Sigmoid colon (tissue), 6 donors: ENCODE measurements at regions not wholly inside any gene's neighbourhood (a gene's known extent, or its start where the extent isn't known, plus 50 kb on each side); places are given as distances from the start of the nearest gene placed in this dataset.

Experiments used
- DNase-seq: peaks from one replicate; pipeline ENCODE4 v3.0.0-alpha.2; 2019
- H3K27ac ChIP-seq, 4 donors: fragments of 200-600 bp; sonication (generic); one replicate each; pipeline ENCODE4 v1.5.1; 2016 to 2019; ENCODE audit warnings: mild to moderate bottlenecking in 1 of 4
- H3K27me3 ChIP-seq, 3 donors: fragments of 200-600 bp; sonication (generic); one replicate each; pipeline ENCODE4 v1.5.1; 2019; ENCODE audit warnings: mild to moderate bottlenecking in 1 of 3
- H3K36me3 ChIP-seq, 4 donors: fragments of 200-600 bp; sonication (generic); one replicate each; pipeline ENCODE4 v1.5.1; 2016 to 2019
- H3K4me1 ChIP-seq, 4 donors: fragments of 200-600 bp; sonication (generic); one replicate each; pipeline ENCODE4 v1.5.1; 2017 to 2019
- H3K4me3 ChIP-seq, 4 donors: fragments of 200-600 bp; sonication (generic); one replicate each; pipeline ENCODE4 v1.5.1; 2017 to 2019; ENCODE audit warnings: mild to moderate bottlenecking in 2 of 4, moderate library complexity in 1 of 4
- H3K9me3 ChIP-seq, 4 donors: fragments of 200-600 bp in 3 of 4; sonication (generic) in 3 of 4; one replicate each; pipeline versions ENCODE4 v1.5.1 to v1.6.1; 2013 to 2019
- CTCF ChIP-seq, 4 experiments: fragments of 450-650 bp in 3 of 4; fragments of 200-600 bp in 1 of 4; IDR thresholded peaks; one replicate each; pipeline ENCODE4 v1.5.1; 2016 to 2019; ENCODE audit warnings: antibody characterized with exemption in 4 of 4, mild to moderate bottlenecking in 3 of 4, moderate library complexity in 2 of 4
- EP300 ChIP-seq, 4 donors: sonication (generic); formaldehyde crosslinking; IDR thresholded peaks; one replicate each; pipeline ENCODE4 v1.6.1; 2017; ENCODE audit warnings: antibody characterized with exemption in 4 of 4
- POLR2A ChIP-seq, 2 donors: fragments of 450-650 bp; IDR thresholded peaks; one replicate each; pipeline ENCODE4 v1.6.1; 2016; ENCODE audit warnings: antibody characterized with exemption in 2 of 2, mild to moderate bottlenecking in 2 of 2, moderate library complexity in 2 of 2
- POLR2AphosphoS5 ChIP-seq, 4 donors: sonication (generic); formaldehyde crosslinking; IDR thresholded peaks; one replicate each; pipeline ENCODE4 v1.6.1; 2017; ENCODE audit warnings: antibody characterized with exemption in 4 of 4
- WGBS, 2 donors: extraction: QIAGEN DNeasy Blood & Tissue Kit; methylation state at CpG; one replicate each; pipeline ENCODE4 v1.1.7; 2013; 5-methylcytosine and 5-hydroxymethylcytosine counted together
- intact Hi-C: fragments of 100-400 bp; cut with DNase I; formaldehyde crosslinking; loops from one replicate; pipeline ENCODE4 v1.15.1; 2023
- donor health status: healthy with polysubstance abuse.
- donor health status: healthy.

- Histone ChIP-seq H3K9me3 (no peaks in the 10 kb centered on the region), H3K4me3 (no peak overlapping the region), H3K4me1 (no peaks in the 10 kb centered on the region), H3K27me3 (no peaks in the 10 kb centered on the region), H3K36me3 (no peaks in the 10 kb centered on the region), H3K27ac (no peak overlapping the region)
- 63 to 71% methylated on average over 6 of the region's 6 CpGs for WGBS, 2 donors
- no peak for DNase-seq
- intact Hi-C loops, result no loop called here
- TF ChIP-seq CTCF (IDR thresholded peaks at IDR 0.05) (peak in 1 of 4 experiments; percentile 17), POLR2AphosphoS5 (IDR thresholded peaks at IDR 0.05) (no peak), POLR2A (IDR thresholded peaks at IDR 0.05) (no peak), EP300 (IDR thresholded peaks at IDR 0.05) (no peak)
These were observed 280.4 kb downstream of the GALC start for GRCh38 chr14:87712396-87713090.

DNA sequence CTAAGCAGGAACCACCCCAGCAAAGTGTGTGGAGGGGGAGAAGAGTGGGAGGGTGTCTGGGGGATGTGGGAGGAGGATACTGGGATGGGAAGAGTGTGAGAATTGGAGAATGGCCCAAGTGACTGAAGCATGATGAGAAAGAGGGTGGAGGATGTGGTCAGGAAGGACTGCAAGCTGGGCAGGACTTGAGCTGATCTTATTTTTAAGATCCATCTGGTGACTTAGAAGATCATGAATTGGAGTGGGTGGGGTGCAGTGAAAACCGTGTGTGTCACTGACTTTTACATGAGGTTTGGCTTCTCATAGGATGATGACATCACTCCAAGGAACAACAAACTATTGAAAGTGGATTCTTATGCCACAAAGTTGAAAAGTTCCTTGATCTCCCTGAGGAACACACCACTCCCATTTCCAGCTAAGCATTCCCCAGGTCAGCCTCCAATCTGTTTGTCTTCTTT lies 287.5 kb downstream of the GALC start:
- intact Hi-C loops, result no loop called here
- no peak for DNase-seq
- Histone ChIP-seq H3K27ac (no peak overlapping the region), H3K36me3 (no peaks in the 10 kb centered on the region), H3K4me3 (no peak overlapping the region), H3K27me3 (no peaks in the 10 kb centered on the region), H3K9me3 (no peaks in the 10 kb centered on the region), H3K4me1 (no peaks in the 10 kb centered on the region)
- no peak for TF ChIP-seq CTCF (IDR thresholded peaks at IDR 0.05)
- TF ChIP-seq POLR2A (IDR thresholded peaks at IDR 0.05), result no peak
- TF ChIP-seq EP300 (IDR thresholded peaks at IDR 0.05), result no peak
- no peak for TF ChIP-seq POLR2AphosphoS5 (IDR thresholded peaks at IDR 0.05)
- 14 to 29% methylated on average over 1 of the region's 1 CpG for WGBS, 2 donors

GRCh38 chr14:87698481-87698880 lies 294.5 kb downstream of the GALC start:
- Histone ChIP-seq H3K4me3 (no peak overlapping the region), H3K27me3 (no peaks in the 10 kb centered on the region), H3K27ac (no peak overlapping the region), H3K4me1 (no peaks in the 10 kb centered on the region), H3K9me3 (no peaks in the 10 kb centered on the region), H3K36me3 (no peaks in the 10 kb centered on the region)
- no peak for DNase-seq
- 78 to 79% methylated on average over 3 of the region's 3 CpGs for WGBS, 2 donors
- intact Hi-C loops, result no loop called here
- TF ChIP-seq POLR2AphosphoS5 (IDR thresholded peaks at IDR 0.05) (no peak), CTCF (IDR thresholded peaks at IDR 0.05) (no peak)

GRCh38 chr14:87696485-87696884 lies 296.5 kb downstream of the GALC start:
- Histone ChIP-seq H3K9me3 (no peaks in the 10 kb centered on the region), H3K4me3 (no peak overlapping the region), H3K4me1 (no peaks in the 10 kb centered on the region), H3K27me3 (no peaks in the 10 kb centered on the region), H3K27ac (no peak overlapping the region), H3K36me3 (no peaks in the 10 kb centered on the region)
- 19 to 58% methylated on average over 1 of the region's 1 CpG for WGBS, 2 donors
- no peak for TF ChIP-seq POLR2A (IDR thresholded peaks at IDR 0.05)
- TF ChIP-seq CTCF (IDR thresholded peaks at IDR 0.05), result no peak
- no peak for TF ChIP-seq POLR2AphosphoS5 (IDR thresholded peaks at IDR 0.05)
- TF ChIP-seq EP300 (IDR thresholded peaks at IDR 0.05), result no peak
- DNase-seq, result no peak
- intact Hi-C loops, result no loop called here
